ENCODE measurements at regions not wholly inside any gene's neighbourhood (a gene's known extent, or its start where the extent isn't known, plus 50 kb on each side); places are given as distances from the start of the nearest gene placed in this dataset.
"Not testable (repeated sequence)": the region's sequence is repeated elsewhere in the genome, so short reads cannot be mapped to it uniquely, and the experiment has no call there.

DNA sequence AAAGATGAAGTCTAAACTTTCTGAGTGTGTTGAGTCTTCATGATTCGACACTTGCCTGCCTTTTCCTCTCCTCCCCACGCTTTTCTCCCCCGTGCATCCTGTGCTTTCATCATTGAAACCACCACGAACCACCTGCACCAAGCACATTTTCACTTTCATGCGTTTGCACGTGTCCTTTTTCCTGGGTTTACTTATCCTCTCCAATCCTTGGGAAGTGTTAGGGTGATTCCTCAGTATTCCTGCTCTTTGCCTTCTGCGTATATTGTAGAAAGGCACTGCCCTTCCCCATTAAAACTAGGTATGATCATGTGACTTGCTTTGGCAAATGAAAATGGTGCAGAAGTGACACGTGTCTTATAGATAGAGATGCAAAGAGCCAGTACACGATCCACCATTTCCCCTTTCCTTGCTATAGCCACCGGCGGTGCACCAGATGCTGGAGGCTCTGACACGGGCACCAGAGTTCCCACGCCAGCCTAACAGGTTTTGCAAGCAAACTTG is 106.6 kb downstream of the BRMS1L start:
- DNase-seq: no peak

DNA sequence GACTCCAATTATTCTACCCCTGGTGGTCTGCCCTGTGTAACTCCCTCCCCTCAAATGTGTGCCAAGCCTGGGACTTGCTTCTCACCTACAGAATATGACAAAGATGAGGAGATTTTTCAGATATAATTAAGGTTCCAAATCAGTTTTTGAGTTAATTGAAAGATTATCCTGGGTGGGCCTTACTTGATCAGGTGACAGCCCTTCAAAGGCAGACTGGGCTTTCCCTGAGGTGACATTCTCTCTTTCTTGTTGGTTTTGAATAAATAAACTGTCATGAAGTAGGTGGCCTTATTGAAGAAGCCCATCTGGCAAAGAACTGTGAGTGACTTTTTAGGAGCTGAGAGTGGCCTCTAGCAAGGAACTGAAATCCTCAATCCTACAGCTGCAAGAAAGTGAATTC is 106.0 kb downstream of the BRMS1L start:
- DNase-seq: no peak

DNA sequence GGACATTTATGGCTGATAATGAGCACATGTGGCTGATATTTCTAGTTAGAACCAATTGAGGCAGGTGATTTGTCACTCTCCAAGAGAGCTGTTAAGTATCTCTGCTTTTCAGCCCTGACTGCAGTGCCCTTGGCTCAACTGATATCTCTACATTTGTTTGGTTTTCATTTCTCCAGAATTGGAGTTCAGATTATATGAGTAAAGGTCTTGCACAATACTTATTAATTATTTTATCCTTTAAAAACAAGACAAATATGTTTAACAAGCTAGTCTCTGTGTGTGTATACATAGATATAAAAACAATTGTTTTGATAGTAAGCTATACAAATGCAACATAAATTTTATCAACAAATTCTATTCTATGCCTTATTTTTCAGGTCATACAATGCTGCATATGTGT is 105.2 kb downstream of the BRMS1L start:
- no peak for DNase-seq

DNA sequence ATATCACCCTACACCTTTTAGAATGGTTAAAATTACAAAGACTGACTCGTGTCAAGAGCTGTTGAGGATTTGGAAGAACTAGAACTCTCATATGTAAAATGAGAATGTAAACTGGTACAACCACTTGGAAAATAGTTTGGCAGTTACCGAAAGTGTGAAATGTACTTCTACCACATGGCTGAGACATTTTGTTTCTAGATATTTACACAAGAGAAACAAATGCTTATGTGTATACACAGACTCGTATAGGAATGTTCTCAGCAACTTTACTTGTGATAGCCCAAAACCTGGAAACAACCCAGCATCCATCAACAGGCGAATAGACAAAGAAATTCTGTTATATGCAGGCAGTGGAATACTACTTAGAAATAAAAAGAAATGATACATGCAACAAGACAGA is 103.0 kb downstream of the BRMS1L start:
- no peak for DNase-seq

DNA sequence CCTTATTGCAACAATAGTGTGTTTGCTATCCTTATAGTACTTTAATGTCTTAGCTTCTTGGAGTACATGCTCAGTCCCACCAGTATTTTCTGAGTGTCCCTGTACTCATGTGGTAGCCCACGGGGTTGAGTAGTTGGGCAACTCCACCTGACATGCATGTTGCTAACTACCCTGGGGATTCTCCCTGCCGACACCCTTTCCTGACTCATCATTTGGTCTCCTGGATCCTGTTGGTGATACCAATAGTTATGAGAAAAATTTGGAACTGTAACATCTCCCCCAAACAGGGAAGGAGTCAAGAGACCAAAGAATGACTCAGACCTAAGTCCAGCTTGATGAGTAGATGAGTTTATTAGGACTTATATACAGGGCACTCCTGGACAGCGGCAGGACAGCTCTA is 101.6 kb downstream of the BRMS1L start:
- DNase-seq: no peak

DNA sequence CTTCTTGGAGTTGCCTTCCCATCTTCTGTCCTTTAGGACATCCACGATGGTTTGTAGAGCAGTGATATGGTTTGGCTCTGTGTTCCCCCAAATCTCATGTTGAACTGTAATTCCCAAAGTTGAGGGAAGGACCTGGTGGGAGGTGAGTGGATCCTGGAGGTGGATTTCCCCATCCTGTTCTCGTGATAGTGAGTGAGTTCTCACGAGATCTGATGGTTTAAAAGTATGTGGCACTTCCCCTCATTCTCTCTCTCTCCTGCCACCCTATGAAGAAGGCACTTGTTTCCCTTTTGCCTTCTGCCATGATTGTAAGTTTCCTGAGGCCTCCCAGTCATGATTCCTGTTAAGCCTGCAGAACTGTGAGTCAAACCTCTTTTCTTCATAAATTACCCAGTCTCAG is 99.2 kb downstream of the BRMS1L start:
- DNase-seq: no peak

DNA sequence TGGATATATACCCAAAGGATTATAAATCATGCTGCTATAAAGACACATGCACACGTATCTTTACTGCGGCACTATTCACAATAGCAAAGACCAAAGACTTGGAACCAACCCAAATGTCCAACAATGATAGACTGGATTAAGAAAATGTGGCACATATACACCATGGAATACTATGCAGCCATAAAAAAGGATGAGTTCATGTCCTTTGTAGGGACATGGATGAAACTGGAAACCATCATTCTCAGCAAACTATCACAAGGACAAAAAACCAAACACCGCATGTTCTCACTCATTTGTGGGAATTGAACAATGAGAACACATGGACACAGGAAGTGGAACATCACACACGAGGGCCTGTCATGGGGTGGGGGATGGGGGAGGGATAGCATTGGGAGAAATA is 96.5 kb downstream of the BRMS1L start:
- not testable (repeated sequence) for DNase-seq

DNA sequence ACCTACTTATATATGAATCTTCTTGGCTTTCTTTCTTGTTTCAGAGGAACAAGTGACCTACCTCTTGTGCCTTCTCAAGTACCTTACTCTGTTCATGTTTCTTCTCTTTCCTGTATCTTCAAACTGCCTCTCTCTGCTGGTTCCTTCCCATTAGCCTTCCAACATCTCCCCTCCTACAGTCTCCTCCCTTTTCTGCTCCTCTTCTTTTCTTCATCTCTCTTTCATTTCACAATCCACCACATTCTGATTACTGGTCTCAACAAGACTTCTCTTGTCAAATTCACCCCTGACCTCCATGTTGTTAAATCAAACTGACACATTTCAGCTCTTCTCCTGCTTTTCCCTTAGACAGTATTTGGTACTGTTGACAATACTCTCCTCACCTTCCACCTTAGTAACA is 95.6 kb downstream of the BRMS1L start:
- DNase-seq: no peak

Measured in COR-L47 (cell line).